ENCODE measurements at regions not wholly inside any gene's neighbourhood (a gene's known extent, or its start where the extent isn't known, plus 50 kb on each side); places are given as distances from the start of the nearest gene placed in this dataset.

GRCh38 chr5:57950616-57951228 lies 468.1 kb upstream of the ACTBL2 start:
- H3K27ac ChIP-seq (ENCODE audit: low read length), result no peak overlapping the region
- no peaks in the 10 kb centered on the region for H3K9me3 ChIP-seq (ENCODE audit: insufficient read depth, low read depth, low read length)

GRCh38 chr5:57948091-57948490 lies 465.5 kb upstream of the ACTBL2 start:
- Histone ChIP-seq H3K36me3 (ENCODE audit: insufficient read depth, low read depth, low read length) (no peaks in the 10 kb centered on the region), H3K27me3 (ENCODE audit: insufficient read depth, low read length) (no peaks in the 10 kb centered on the region), H3K4me1 (ENCODE audit: insufficient read depth, low read length) (no peaks in the 10 kb centered on the region), H3K4me3 (ENCODE audit: low read length) (no peak overlapping the region), H3K27ac (ENCODE audit: low read length) (no peak overlapping the region), H3K9ac (ENCODE audit: low read depth, low read length) (no peak overlapping the region), H3K9me3 (ENCODE audit: insufficient read depth, low read depth, low read length) (no peaks in the 10 kb centered on the region)

More at GRCh38 chr5:57950616-57951228, 468.1 kb upstream of the ACTBL2 start:
- no peaks in the 10 kb centered on the region for H3K27me3 ChIP-seq (ENCODE audit: insufficient read depth, low read length)
- no peaks in the 10 kb centered on the region for H3K4me1 ChIP-seq (ENCODE audit: insufficient read depth, low read length)
- H3K36me3 ChIP-seq (ENCODE audit: insufficient read depth, low read depth, low read length), result no peaks in the 10 kb centered on the region
- H3K4me3 ChIP-seq (ENCODE audit: low read length), result no peak overlapping the region
- H3K9ac ChIP-seq (ENCODE audit: low read depth, low read length), result no peak overlapping the region

- Histone ChIP-seq H3K36me3 (ENCODE audit: insufficient read depth, low read depth, low read length) (no peaks in the 10 kb centered on the region), H3K9me3 (ENCODE audit: insufficient read depth, low read depth, low read length) (no peaks in the 10 kb centered on the region), H3K27ac (ENCODE audit: low read length) (no peak overlapping the region), H3K27me3 (ENCODE audit: insufficient read depth, low read length) (no peaks in the 10 kb centered on the region), H3K4me3 (ENCODE audit: low read length) (no peak overlapping the region), H3K9ac (ENCODE audit: low read depth, low read length) (no peak overlapping the region), H3K4me1 (ENCODE audit: insufficient read depth, low read length) (no peaks in the 10 kb centered on the region)
Observed at GRCh38 chr5:57947181-57947580, 464.6 kb upstream of the ACTBL2 start.

GRCh38 chr5:57940879-57941278 lies 458.3 kb upstream of the ACTBL2 start:
- Histone ChIP-seq H3K4me1 (ENCODE audit: insufficient read depth, low read length) (no peaks in the 10 kb centered on the region), H3K4me3 (ENCODE audit: low read length) (no peak overlapping the region), H3K27ac (ENCODE audit: low read length) (no peak overlapping the region), H3K36me3 (ENCODE audit: insufficient read depth, low read depth, low read length) (no peaks in the 10 kb centered on the region), H3K9me3 (ENCODE audit: insufficient read depth, low read depth, low read length) (no peaks in the 10 kb centered on the region), H3K9ac (ENCODE audit: low read depth, low read length) (no peak overlapping the region), H3K27me3 (ENCODE audit: insufficient read depth, low read length) (no peaks in the 10 kb centered on the region)

- Histone ChIP-seq H3K27ac (ENCODE audit: low read length) (no peak overlapping the region), H3K4me1 (ENCODE audit: insufficient read depth, low read length) (no peaks in the 10 kb centered on the region), H3K9me3 (ENCODE audit: insufficient read depth, low read depth, low read length) (no peaks in the 10 kb centered on the region), H3K27me3 (ENCODE audit: insufficient read depth, low read length) (no peaks in the 10 kb centered on the region), H3K9ac (ENCODE audit: low read depth, low read length) (no peak overlapping the region), H3K36me3 (ENCODE audit: insufficient read depth, low read depth, low read length) (no peaks in the 10 kb centered on the region), H3K4me3 (ENCODE audit: low read length) (no peak overlapping the region)
Observed at GRCh38 chr5:57940236-57940635, 457.6 kb upstream of the ACTBL2 start.

- no peaks in the 10 kb centered on the region for H3K36me3 ChIP-seq (ENCODE audit: insufficient read depth, low read depth, low read length)
- no peaks in the 10 kb centered on the region for H3K4me1 ChIP-seq (ENCODE audit: insufficient read depth, low read length)
- no peak overlapping the region for H3K27ac ChIP-seq (ENCODE audit: low read length)
- H3K4me3 ChIP-seq (ENCODE audit: low read length), result no peak overlapping the region
- H3K9ac ChIP-seq (ENCODE audit: low read depth, low read length), result no peak overlapping the region
- H3K27me3 ChIP-seq (ENCODE audit: insufficient read depth, low read length), result no peaks in the 10 kb centered on the region
- H3K9me3 ChIP-seq (ENCODE audit: insufficient read depth, low read depth, low read length), result no peaks in the 10 kb centered on the region
Observed at GRCh38 chr5:57939771-57940170, 457.2 kb upstream of the ACTBL2 start.

- Histone ChIP-seq H3K27me3 (ENCODE audit: insufficient read depth, low read length) (no peaks in the 10 kb centered on the region), H3K9me3 (ENCODE audit: insufficient read depth, low read depth, low read length) (no peaks in the 10 kb centered on the region), H3K4me3 (ENCODE audit: low read length) (no peak overlapping the region), H3K27ac (ENCODE audit: low read length) (no peak overlapping the region), H3K9ac (ENCODE audit: low read depth, low read length) (no peak overlapping the region), H3K36me3 (ENCODE audit: insufficient read depth, low read depth, low read length) (no peaks in the 10 kb centered on the region), H3K4me1 (ENCODE audit: insufficient read depth, low read length) (no peaks in the 10 kb centered on the region)
Observed at GRCh38 chr5:57939335-57939734, 456.7 kb upstream of the ACTBL2 start.

GRCh38 chr5:57938174-57938557 lies 455.6 kb upstream of the ACTBL2 start:
- Histone ChIP-seq H3K27ac (ENCODE audit: low read length) (no peak overlapping the region), H3K4me1 (ENCODE audit: insufficient read depth, low read length) (no peaks in the 10 kb centered on the region), H3K36me3 (ENCODE audit: insufficient read depth, low read depth, low read length) (no peaks in the 10 kb centered on the region), H3K9ac (ENCODE audit: low read depth, low read length) (no peak overlapping the region), H3K9me3 (ENCODE audit: insufficient read depth, low read depth, low read length) (no peaks in the 10 kb centered on the region), H3K27me3 (ENCODE audit: insufficient read depth, low read length) (no peaks in the 10 kb centered on the region), H3K4me3 (ENCODE audit: low read length) (no peak overlapping the region)

GRCh38 chr5:57937501-57938173 lies 455.0 kb upstream of the ACTBL2 start:
- Histone ChIP-seq H3K27me3 (ENCODE audit: insufficient read depth, low read length) (no peaks in the 10 kb centered on the region), H3K4me1 (ENCODE audit: insufficient read depth, low read length) (no peaks in the 10 kb centered on the region), H3K9ac (ENCODE audit: low read depth, low read length) (no peak overlapping the region), H3K36me3 (ENCODE audit: insufficient read depth, low read depth, low read length) (no peaks in the 10 kb centered on the region), H3K27ac (ENCODE audit: low read length) (no peak overlapping the region), H3K9me3 (ENCODE audit: insufficient read depth, low read depth, low read length) (no peaks in the 10 kb centered on the region), H3K4me3 (ENCODE audit: low read length) (no peak overlapping the region)

GRCh38 chr5:57937025-57937424 lies 454.4 kb upstream of the ACTBL2 start:
- Histone ChIP-seq H3K4me3 (ENCODE audit: low read length) (no peak overlapping the region), H3K36me3 (ENCODE audit: insufficient read depth, low read depth, low read length) (no peaks in the 10 kb centered on the region), H3K27ac (ENCODE audit: low read length) (no peak overlapping the region), H3K27me3 (ENCODE audit: insufficient read depth, low read length) (no peaks in the 10 kb centered on the region), H3K9me3 (ENCODE audit: insufficient read depth, low read depth, low read length) (no peaks in the 10 kb centered on the region), H3K9ac (ENCODE audit: low read depth, low read length) (no peak overlapping the region), H3K4me1 (ENCODE audit: insufficient read depth, low read length) (no peaks in the 10 kb centered on the region)

GRCh38 chr5:57932761-57933160 lies 450.1 kb upstream of the ACTBL2 start:
- no peaks in the 10 kb centered on the region for H3K9me3 ChIP-seq (ENCODE audit: insufficient read depth, low read depth, low read length)
- H3K4me1 ChIP-seq (ENCODE audit: insufficient read depth, low read length), result no peaks in the 10 kb centered on the region
- H3K36me3 ChIP-seq (ENCODE audit: insufficient read depth, low read depth, low read length), result no peaks in the 10 kb centered on the region
- H3K27ac ChIP-seq (ENCODE audit: low read length), result no peak overlapping the region
- H3K27me3 ChIP-seq (ENCODE audit: insufficient read depth, low read length), result no peaks in the 10 kb centered on the region
- no peak overlapping the region for H3K4me3 ChIP-seq (ENCODE audit: low read length)
- H3K9ac ChIP-seq (ENCODE audit: low read depth, low read length), result no peak overlapping the region

- no peaks in the 10 kb centered on the region for H3K36me3 ChIP-seq (ENCODE audit: insufficient read depth, low read depth, low read length)
- H3K9me3 ChIP-seq (ENCODE audit: insufficient read depth, low read depth, low read length), result no peaks in the 10 kb centered on the region
- no peaks in the 10 kb centered on the region for H3K27me3 ChIP-seq (ENCODE audit: insufficient read depth, low read length)
- no peak overlapping the region for H3K27ac ChIP-seq (ENCODE audit: low read length)
- no peak overlapping the region for H3K4me3 ChIP-seq (ENCODE audit: low read length)
- no peaks in the 10 kb centered on the region for H3K4me1 ChIP-seq (ENCODE audit: insufficient read depth, low read length)
- H3K9ac ChIP-seq (ENCODE audit: low read depth, low read length), result no peak overlapping the region
Observed at GRCh38 chr5:57931807-57932206, 449.2 kb upstream of the ACTBL2 start.
